ENCODE measurements at regions not wholly inside any gene's neighbourhood (a gene's known extent, or its start where the extent isn't known, plus 50 kb on each side); places are given as distances from the start of the nearest gene placed in this dataset.

DNA sequence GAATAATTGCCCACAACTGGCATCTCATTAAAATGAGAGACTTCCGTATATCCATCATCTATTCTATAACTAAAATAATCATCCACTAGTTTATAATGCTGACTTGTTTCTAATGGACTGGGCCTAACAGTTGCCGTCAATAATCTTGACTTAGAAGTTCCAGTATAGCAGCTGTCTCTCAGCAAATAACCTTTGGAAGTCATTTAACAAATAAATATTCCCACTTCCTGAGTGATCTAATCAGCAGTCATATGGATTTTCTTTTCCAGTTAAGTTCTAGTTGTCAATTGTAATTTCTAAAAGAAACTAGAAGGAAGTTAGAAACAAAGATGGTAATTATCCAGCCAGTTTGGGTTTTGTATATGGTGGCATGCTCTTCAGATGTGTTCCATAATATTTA, 177.8 kb downstream of the GXYLT1 start:
- Histone ChIP-seq H3K36me3 (ENCODE audit: control insufficient read depth, insufficient read depth, low read length) (no peaks in the 10 kb centered on the region), H3K4me3 (ENCODE audit: low read depth, low read length) (no peak overlapping the region), H3K27me3 (ENCODE audit: control insufficient read depth, insufficient read depth, low read length) (no peaks in the 10 kb centered on the region)
- ChIA-PET POLR2A (no interaction called here), CTCF (interaction anchor here (1.6 kb wide), 1 partner anchor 57 kb away, joined by 3 read pairs; no protein-coding TSS in a partner anchor)
- no peak for DNase-seq (ENCODE audit: low read depth)
- TF ChIP-seq, protein P1, sequence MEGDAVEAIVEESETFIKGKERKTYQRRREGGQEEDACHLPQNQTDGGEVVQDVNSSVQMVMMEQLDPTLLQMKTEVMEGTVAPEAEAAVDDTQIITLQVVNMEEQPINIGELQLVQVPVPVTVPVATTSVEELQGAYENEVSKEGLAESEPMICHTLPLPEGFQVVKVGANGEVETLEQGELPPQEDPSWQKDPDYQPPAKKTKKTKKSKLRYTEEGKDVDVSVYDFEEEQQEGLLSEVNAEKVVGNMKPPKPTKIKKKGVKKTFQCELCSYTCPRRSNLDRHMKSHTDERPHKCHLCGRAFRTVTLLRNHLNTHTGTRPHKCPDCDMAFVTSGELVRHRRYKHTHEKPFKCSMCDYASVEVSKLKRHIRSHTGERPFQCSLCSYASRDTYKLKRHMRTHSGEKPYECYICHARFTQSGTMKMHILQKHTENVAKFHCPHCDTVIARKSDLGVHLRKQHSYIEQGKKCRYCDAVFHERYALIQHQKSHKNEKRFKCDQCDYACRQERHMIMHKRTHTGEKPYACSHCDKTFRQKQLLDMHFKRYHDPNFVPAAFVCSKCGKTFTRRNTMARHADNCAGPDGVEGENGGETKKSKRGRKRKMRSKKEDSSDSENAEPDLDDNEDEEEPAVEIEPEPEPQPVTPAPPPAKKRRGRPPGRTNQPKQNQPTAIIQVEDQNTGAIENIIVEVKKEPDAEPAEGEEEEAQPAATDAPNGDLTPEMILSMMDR (IDR thresholded peaks at IDR 0.05; ENCODE audit: insufficient read depth, low read depth, low read length), result no peak

DNA sequence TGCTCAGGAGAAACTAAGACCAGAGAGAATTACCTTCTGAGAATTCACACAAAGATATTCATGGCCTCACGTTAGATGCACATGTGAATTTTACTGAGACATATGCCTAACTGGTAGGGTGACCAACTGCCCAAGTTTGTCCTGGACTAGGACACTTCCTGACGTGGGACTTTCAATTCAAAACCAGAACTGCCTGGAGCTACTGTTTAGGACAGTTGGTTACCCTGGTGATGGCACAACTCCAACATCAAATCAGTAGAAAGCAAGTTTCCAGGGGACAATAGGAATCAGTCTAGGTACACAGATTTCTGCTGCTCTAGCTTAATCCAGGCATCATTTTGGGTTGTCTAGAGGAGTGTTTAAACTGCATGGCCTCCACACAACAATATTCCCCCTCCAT, 178.7 kb downstream of the GXYLT1 start:
- TF ChIP-seq, protein P1 (IDR thresholded peaks at IDR 0.05; ENCODE audit: insufficient read depth, low read depth, low read length), result no peak
- CTCF ChIA-PET, result no interaction called here
- POLR2A ChIA-PET, result no interaction called here
- no peak overlapping the region for H3K4me3 ChIP-seq (ENCODE audit: low read depth, low read length)
- H3K36me3 ChIP-seq (ENCODE audit: control insufficient read depth, insufficient read depth, low read length), result no peaks in the 10 kb centered on the region
- DNase-seq (ENCODE audit: low read depth), result no peak
- H3K27me3 ChIP-seq (ENCODE audit: control insufficient read depth, insufficient read depth, low read length), result no peaks in the 10 kb centered on the region

DNA sequence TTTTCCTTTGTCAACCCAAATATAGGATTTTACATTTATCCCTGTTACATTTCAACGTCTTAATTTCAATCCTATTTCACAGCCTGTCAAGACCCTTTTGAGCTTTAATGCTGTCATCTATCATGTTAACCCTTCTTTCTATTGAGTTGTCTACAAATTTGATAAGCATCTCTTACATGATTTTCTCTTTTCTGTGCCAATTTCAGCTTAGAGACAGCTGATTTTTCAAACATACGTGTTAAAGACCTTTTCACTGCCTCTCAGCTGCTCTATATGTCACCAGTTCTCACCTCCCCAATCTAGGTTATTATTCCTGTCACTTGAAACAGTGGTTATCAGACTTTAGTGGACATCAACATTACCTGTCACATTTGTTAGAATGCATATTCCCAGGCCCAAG, 181.3 kb downstream of the GXYLT1 start:
- TF ChIP-seq, protein P1 (IDR thresholded peaks at IDR 0.05; ENCODE audit: insufficient read depth, low read depth, low read length), result no peak
- no peak for DNase-seq (ENCODE audit: low read depth)
- POLR2A ChIA-PET, result no interaction called here
- CTCF ChIA-PET, result interaction anchor here (1.1 kb wide), 1 partner anchor 30 kb away, joined by 3 read pairs; no protein-coding TSS in a partner anchor
- H3K4me3 ChIP-seq (ENCODE audit: low read depth, low read length), result no peak overlapping the region
- no peaks in the 10 kb centered on the region for H3K27me3 ChIP-seq (ENCODE audit: control insufficient read depth, insufficient read depth, low read length)
- H3K36me3 ChIP-seq (ENCODE audit: control insufficient read depth, insufficient read depth, low read length), result no peaks in the 10 kb centered on the region

DNA sequence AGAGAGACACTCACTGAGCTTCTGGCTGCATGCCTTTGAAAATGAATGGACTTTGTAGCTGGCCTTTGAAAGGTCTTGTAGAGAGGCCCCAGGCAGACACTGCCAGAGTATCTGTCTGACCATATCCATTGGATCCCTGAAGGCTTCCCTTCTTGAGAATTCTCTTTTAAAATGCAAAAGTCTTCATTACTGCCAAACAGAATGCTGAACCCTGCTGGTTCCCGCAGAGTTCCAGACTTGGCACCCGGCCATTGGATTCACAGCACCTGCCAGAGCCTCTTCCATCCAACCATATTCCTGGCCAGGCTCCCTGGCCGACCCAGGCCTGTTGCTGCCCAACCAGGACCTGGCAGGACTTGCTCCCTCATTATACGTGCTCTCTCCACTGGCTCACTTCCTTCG, 182.5 kb downstream of the GXYLT1 start:
- ChIA-PET POLR2A (no interaction called here), CTCF (interaction anchor here (0.7 kb wide), 1 partner anchor 62 kb away, joined by 3 read pairs; no protein-coding TSS in a partner anchor)
- H3K36me3 ChIP-seq (ENCODE audit: control insufficient read depth, insufficient read depth, low read length), result no peaks in the 10 kb centered on the region
- no peak overlapping the region for H3K4me3 ChIP-seq (ENCODE audit: low read depth, low read length)
- H3K27me3 ChIP-seq (ENCODE audit: control insufficient read depth, insufficient read depth, low read length), result no peaks in the 10 kb centered on the region
- no peak for DNase-seq (ENCODE audit: low read depth)
- TF ChIP-seq, protein P1 (IDR thresholded peaks at IDR 0.05; ENCODE audit: insufficient read depth, low read depth, low read length), result no peak

DNA sequence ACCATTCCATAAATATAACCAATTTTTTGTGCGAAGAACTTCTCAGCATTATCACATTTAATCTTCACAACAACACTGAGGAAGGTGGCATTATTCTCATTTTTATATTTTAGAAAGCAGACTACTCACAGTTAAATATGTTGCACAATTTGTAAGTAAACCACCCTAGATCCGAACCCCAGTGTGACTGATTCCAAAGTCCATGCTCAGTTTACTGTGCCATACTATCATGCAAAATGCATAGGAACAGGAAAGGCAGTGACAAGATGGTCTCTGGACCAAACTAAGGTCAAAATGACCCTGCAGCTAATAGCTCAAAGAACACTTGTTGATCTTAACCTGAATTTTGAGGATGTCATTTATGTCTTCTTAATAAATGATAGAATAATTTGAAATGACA, 185.4 kb downstream of the GXYLT1 start:
- TF ChIP-seq, protein P1 (IDR thresholded peaks at IDR 0.05; ENCODE audit: insufficient read depth, low read depth, low read length), result no peak
- ChIA-PET POLR2A (interaction anchor here (0.6 kb wide), 1 partner anchor 11 kb away, joined by 3 read pairs; no protein-coding TSS in a partner anchor), CTCF (no interaction called here)
- H3K4me3 ChIP-seq (ENCODE audit: low read depth, low read length), result no peak overlapping the region
- no peak for DNase-seq (ENCODE audit: low read depth)
- no peaks in the 10 kb centered on the region for H3K27me3 ChIP-seq (ENCODE audit: control insufficient read depth, insufficient read depth, low read length)
- no peaks in the 10 kb centered on the region for H3K36me3 ChIP-seq (ENCODE audit: control insufficient read depth, insufficient read depth, low read length)
